CD14-positive monocyte (primary cell): ENCODE measurements at regions not wholly inside any gene's neighbourhood (a gene's known extent, or its start where the extent isn't known, plus 50 kb on each side); places are given as distances from the start of the nearest gene placed in this dataset.

ENCODE experiments used
- DNase-seq, 3 donors: peaks; one replicate each; pipeline ENCODE4 v3.0.0-alpha.2; 2011 to 2022
- H2AFZ ChIP-seq: 2 replicates; pipeline ENCODE4 v1.6.0; 2012; ENCODE audit warnings: mild to moderate bottlenecking, low read depth, low read length, inconsistent platforms; ENCODE audit not compliant: insufficient read depth, poor library complexity, severe bottlenecking
- H3K27ac ChIP-seq, 2 donors: 1 replicate in 1 of 2; 2 replicates in 1 of 2; pipeline ENCODE4 v1.5.1; 2012 to 2013; ENCODE audit warnings: low read length in 2 of 2, control low read depth in 1 of 2, inconsistent platforms in 1 of 2, low read depth in 1 of 2, mild to moderate bottlenecking in 1 of 2
- H3K27me3 ChIP-seq, 2 donors: one replicate each; pipeline versions ENCODE4 v1.6.0 to v1.6.1; 2011 to 2013; ENCODE audit warnings: low read length in 2 of 2; ENCODE audit not compliant: control insufficient read depth in 2 of 2, insufficient read depth in 2 of 2
- H3K36me3 ChIP-seq, 2 donors: replicated peaks in 1 of 2; 1 replicate in 1 of 2; 2 replicates in 1 of 2; pipeline versions ENCODE4 v1.5.1 to v1.6.1; 2012 to 2013; ENCODE audit warnings: low read length in 2 of 2, control low read depth in 1 of 2, inconsistent platforms in 1 of 2, mild to moderate bottlenecking in 1 of 2; ENCODE audit not compliant: insufficient read depth in 2 of 2, control insufficient read depth in 1 of 2
- H3K4me1 ChIP-seq, 2 donors: 1 replicate in 1 of 2; 2 replicates in 1 of 2; pipeline versions ENCODE4 v1.5.1 to v1.6.1; 2012 to 2013; ENCODE audit warnings: low read length in 2 of 2, control low read depth in 1 of 2, inconsistent platforms in 1 of 2, mild to moderate bottlenecking in 1 of 2, moderate library complexity in 1 of 2; ENCODE audit not compliant: insufficient read depth in 2 of 2, control insufficient read depth in 1 of 2
- H3K4me2 ChIP-seq: replicated peaks from 2 replicates; pipeline ENCODE3; 2012; ENCODE audit warnings: low read length, moderate library complexity, mild to moderate bottlenecking; ENCODE audit not compliant: poor library complexity, severe bottlenecking; ENCODE audit errors: extremely low read depth
- H3K4me3 ChIP-seq, 3 experiments: fragments of 200-600 bp in 1 of 3; sonication (generic) in 1 of 3; replicated peaks in 1 of 3; 1 replicate in 2 of 3; 2 replicates in 1 of 3; pipeline ENCODE4 v1.5.1; 2011 to 2013; ENCODE audit warnings: low read length in 3 of 3, mild to moderate bottlenecking in 3 of 3, control low read depth in 2 of 3, low read depth in 2 of 3, inconsistent platforms in 1 of 3, moderate library complexity in 1 of 3
- H3K79me2 ChIP-seq: 2 replicates; pipeline ENCODE4 v1.6.0; 2012; ENCODE audit warnings: mild to moderate bottlenecking, control low read depth, inconsistent platforms, low read length, moderate library complexity; ENCODE audit not compliant: insufficient read depth
- H3K9ac ChIP-seq: 2 replicates; pipeline ENCODE4 v1.6.0; 2017; ENCODE audit warnings: low read length, mild to moderate bottlenecking; ENCODE audit not compliant: insufficient read depth, poor library complexity, severe bottlenecking
- H3K9me3 ChIP-seq, 2 donors: replicated peaks in 1 of 2; 1 replicate in 1 of 2; 2 replicates in 1 of 2; pipeline versions ENCODE4 v1.5.1 to v1.6.1; 2012 to 2013; ENCODE audit warnings: low read length in 2 of 2, control low read depth in 1 of 2; ENCODE audit not compliant: control insufficient read depth in 1 of 2, insufficient read depth in 1 of 2
- H4K20me1 ChIP-seq: 2 replicates; pipeline ENCODE4 v1.6.0; 2012; ENCODE audit warnings: mild to moderate bottlenecking, low read length, control low read depth, moderate library complexity; ENCODE audit not compliant: insufficient read depth
- H3K27ac Mint-ChIP-seq, 7 donors: one replicate each; pipeline ENCODE4 v1.8.0; 2020; ENCODE audit warnings: mild to moderate bottlenecking in 7 of 7, mixed read lengths in 7 of 7, moderate library complexity in 6 of 7, inconsistent platforms in 2 of 7
- H3K27me3 Mint-ChIP-seq, 3 donors: one replicate each; pipeline ENCODE4 v1.8.0; 2021 to 2022; ENCODE audit warnings: low read depth in 3 of 3, mild to moderate bottlenecking in 3 of 3, mixed read lengths in 3 of 3, moderate library complexity in 3 of 3, inconsistent platforms in 1 of 3
- H3K36me3 Mint-ChIP-seq, 2 donors: one replicate each; pipeline ENCODE4 v1.8.0; 2020; ENCODE audit warnings: mixed read lengths in 2 of 2, inconsistent platforms in 1 of 2, mild to moderate bottlenecking in 1 of 2
- H3K4me1 Mint-ChIP-seq: one replicate; pipeline ENCODE4 v1.8.0; 2020; ENCODE audit warnings: mild to moderate bottlenecking, mixed read lengths
- H3K4me3 Mint-ChIP-seq, 2 donors: one replicate each; pipeline ENCODE4 v1.8.0; 2020; ENCODE audit warnings: mild to moderate bottlenecking in 2 of 2, mixed read lengths in 2 of 2, moderate library complexity in 1 of 2
- H3K9me3 Mint-ChIP-seq, 7 donors: one replicate each; pipeline ENCODE4 v1.8.0; 2020 to 2022; ENCODE audit warnings: mixed read lengths in 7 of 7, mild to moderate bottlenecking in 6 of 7, moderate library complexity in 6 of 7, inconsistent platforms in 2 of 7
- WGBS: methylation state at CpG from one replicate; pipeline ENCODE4 v1.1.5; 2013; ENCODE audit warnings: missing lambda C conversion rate; ENCODE audit not compliant: insufficient coverage; 5-methylcytosine and 5-hydroxymethylcytosine counted together
- intact Hi-C, 2 donors: fragments of 100-400 bp; cut with micrococcal nuclease; formaldehyde crosslinking; loops; one replicate each; pipeline versions ENCODE4 v1.15.0 to v1.15.1; 2023
- TF ChIP-seq, protein P1 (sequence below): fragments of 200-600 bp; IDR thresholded peaks from one replicate; pipeline ENCODE4 v1.8.0; 2022; ENCODE audit warnings: antibody characterized with exemption, mild to moderate bottlenecking

- no peak overlapping the region for H3K4me2 ChIP-seq
- peaks cover 4 to 5% of the 10 kb centered on the region in 2 donors for H3K9me3 ChIP-seq
- Mint-ChIP-seq H3K27ac (no peak overlapping the region), H3K4me1 (no peaks in the 10 kb centered on the region), H3K27me3 (peaks cover 0 to 2% (median 0%) of the 10 kb centered on the region in 3 donors), H3K9me3 (peaks cover 0 to 12% (median 4%) of the 10 kb centered on the region in 7 donors), H3K36me3 (no peaks in the 10 kb centered on the region), H3K4me3 (no peak overlapping the region)
- intact Hi-C loops = no loop called here
- DNase-seq = no peak
- H3K4me3 ChIP-seq = no peak overlapping the region
- H3K79me2 ChIP-seq = no peaks in the 10 kb centered on the region
- no peaks in the 10 kb centered on the region for H4K20me1 ChIP-seq
- no peaks in the 10 kb centered on the region for H3K36me3 ChIP-seq
- WGBS = no CpG with 5 or more reads among the region's 3 CpGs
- no peaks in the 10 kb centered on the region for H3K27me3 ChIP-seq
- no peak overlapping the region for H3K9ac ChIP-seq
- no peaks in the 10 kb centered on the region for H3K4me1 ChIP-seq
- H3K27ac ChIP-seq = no peak overlapping the region
- no peak overlapping the region for H2AFZ ChIP-seq
- TF ChIP-seq, protein P1, sequence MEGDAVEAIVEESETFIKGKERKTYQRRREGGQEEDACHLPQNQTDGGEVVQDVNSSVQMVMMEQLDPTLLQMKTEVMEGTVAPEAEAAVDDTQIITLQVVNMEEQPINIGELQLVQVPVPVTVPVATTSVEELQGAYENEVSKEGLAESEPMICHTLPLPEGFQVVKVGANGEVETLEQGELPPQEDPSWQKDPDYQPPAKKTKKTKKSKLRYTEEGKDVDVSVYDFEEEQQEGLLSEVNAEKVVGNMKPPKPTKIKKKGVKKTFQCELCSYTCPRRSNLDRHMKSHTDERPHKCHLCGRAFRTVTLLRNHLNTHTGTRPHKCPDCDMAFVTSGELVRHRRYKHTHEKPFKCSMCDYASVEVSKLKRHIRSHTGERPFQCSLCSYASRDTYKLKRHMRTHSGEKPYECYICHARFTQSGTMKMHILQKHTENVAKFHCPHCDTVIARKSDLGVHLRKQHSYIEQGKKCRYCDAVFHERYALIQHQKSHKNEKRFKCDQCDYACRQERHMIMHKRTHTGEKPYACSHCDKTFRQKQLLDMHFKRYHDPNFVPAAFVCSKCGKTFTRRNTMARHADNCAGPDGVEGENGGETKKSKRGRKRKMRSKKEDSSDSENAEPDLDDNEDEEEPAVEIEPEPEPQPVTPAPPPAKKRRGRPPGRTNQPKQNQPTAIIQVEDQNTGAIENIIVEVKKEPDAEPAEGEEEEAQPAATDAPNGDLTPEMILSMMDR = no peak
These were observed 863.8 kb downstream of the TLE4 start for GRCh38 chr9:80435591-80435990.

- Histone ChIP-seq H3K4me1 (no peaks in the 10 kb centered on the region), H4K20me1 (no peaks in the 10 kb centered on the region), H3K27me3 (no peaks in the 10 kb centered on the region), H3K4me2 (no peak overlapping the region), H3K79me2 (no peaks in the 10 kb centered on the region), H3K9me3 (peaks cover 8 to 11% of the 10 kb centered on the region in 2 donors), H3K9ac (no peak overlapping the region), H3K36me3 (no peaks in the 10 kb centered on the region), H2AFZ (no peak overlapping the region), H3K27ac (no peak overlapping the region), H3K4me3 (no peak overlapping the region)
- Mint-ChIP-seq H3K27me3 (no peaks in the 10 kb centered on the region), H3K4me3 (no peak overlapping the region), H3K27ac (no peak overlapping the region), H3K36me3 (no peaks in the 10 kb centered on the region), H3K9me3 (peaks cover 0 to 10% (median 5%) of the 10 kb centered on the region in 7 donors), H3K4me1 (no peaks in the 10 kb centered on the region)
- intact Hi-C loops = no loop called here
- TF ChIP-seq, protein P1 = no peak
- WGBS = no CpG with 5 or more reads among the region's 1 CpG
- no peak for DNase-seq
These were observed 855.2 kb downstream of the TLE4 start for GRCh38 chr9:80426992-80427391.
